Skeletal muscle tissue (tissue), 3 donors: ENCODE measurements at regions not wholly inside any gene's neighbourhood (a gene's known extent, or its start where the extent isn't known, plus 50 kb on each side); places are given as distances from the start of the nearest gene placed in this dataset.

ENCODE experiments used
- H3K27ac ChIP-seq: one replicate; pipeline ENCODE4 v1.7.0; 2013; ENCODE audit warnings: mild to moderate bottlenecking, low read depth, low read length, inconsistent platforms
- H3K27me3 ChIP-seq, 3 donors: one replicate each; pipeline ENCODE4 v1.7.0; 2013; ENCODE audit warnings: low read length in 3 of 3; ENCODE audit not compliant: control insufficient read depth in 3 of 3, insufficient read depth in 3 of 3
- H3K36me3 ChIP-seq, 3 donors: one replicate each; pipeline ENCODE4 v1.7.0; 2013; ENCODE audit warnings: low read length in 3 of 3; ENCODE audit not compliant: control insufficient read depth in 3 of 3, insufficient read depth in 3 of 3
- H3K4me1 ChIP-seq, 3 donors: one replicate each; pipeline ENCODE4 v1.7.0; 2013; ENCODE audit warnings: low read length in 3 of 3, mild to moderate bottlenecking in 3 of 3; ENCODE audit not compliant: control insufficient read depth in 3 of 3, insufficient read depth in 3 of 3
- H3K4me3 ChIP-seq, 3 donors: one replicate each; pipeline ENCODE4 v1.7.0; 2013; ENCODE audit warnings: low read length in 3 of 3
- H3K9ac ChIP-seq, 3 donors: one replicate each; pipeline ENCODE4 v1.7.0; 2013; ENCODE audit warnings: low read length in 3 of 3, mild to moderate bottlenecking in 3 of 3, moderate library complexity in 2 of 3, low read depth in 1 of 3
- H3K9me3 ChIP-seq, 3 donors: one replicate each; pipeline ENCODE4 v1.7.0; 2013; ENCODE audit warnings: low read length in 3 of 3; ENCODE audit not compliant: control insufficient read depth in 3 of 3
- donor health status: Osteomylitis.

GRCh38 chr6:105920071-105920470 is 166.1 kb upstream of the PRDM1 start:
- Histone ChIP-seq H3K9ac (no peak overlapping the region), H3K4me1 (peaks cover 0 to 2% (median 0%) of the 10 kb centered on the region in 3 donors), H3K27me3 (no peaks in the 10 kb centered on the region), H3K9me3 (no peaks in the 10 kb centered on the region), H3K4me3 (no peak overlapping the region), H3K36me3 (no peaks in the 10 kb centered on the region), H3K27ac (no peak overlapping the region)

DNA sequence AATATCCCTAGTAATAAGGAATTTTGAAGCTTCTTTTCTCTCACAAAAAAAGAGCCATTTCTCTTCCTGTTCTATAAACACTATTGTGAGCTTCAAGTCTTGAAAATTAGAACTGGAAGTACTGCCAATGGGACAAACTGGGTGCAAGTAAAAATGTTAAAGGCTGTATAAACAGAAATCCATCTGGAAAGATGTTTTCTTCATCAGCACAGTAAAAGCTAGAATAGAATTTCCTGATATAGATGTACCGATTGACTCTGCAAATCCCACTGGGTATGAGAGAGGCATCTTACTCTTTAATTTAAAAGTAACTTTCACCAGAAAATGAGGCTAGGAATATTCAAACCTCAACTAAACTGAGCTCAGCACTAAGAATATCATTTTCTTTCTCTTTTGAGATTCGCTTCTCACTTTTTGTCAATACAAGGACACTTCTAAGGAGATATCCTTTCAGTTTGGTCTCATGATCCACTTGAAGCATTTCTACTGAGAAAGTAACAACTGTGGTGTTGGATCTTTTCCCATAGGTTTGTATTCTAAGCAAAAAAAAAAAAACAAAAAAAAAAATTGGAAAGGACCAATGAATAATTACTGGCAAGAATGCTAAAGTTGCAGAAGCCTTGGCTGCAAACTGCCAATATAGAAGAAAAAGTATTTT is 169.0 kb upstream of the PRDM1 start:
- no peak overlapping the region for H3K9ac ChIP-seq
- H3K27me3 ChIP-seq: no peaks in the 10 kb centered on the region
- no peak overlapping the region for H3K4me3 ChIP-seq
- no peaks in the 10 kb centered on the region for H3K9me3 ChIP-seq
- no peaks in the 10 kb centered on the region for H3K36me3 ChIP-seq
- H3K27ac ChIP-seq: no peak overlapping the region
- peaks cover 0 to 2% (median 0%) of the 10 kb centered on the region in 3 donors for H3K4me1 ChIP-seq

DNA sequence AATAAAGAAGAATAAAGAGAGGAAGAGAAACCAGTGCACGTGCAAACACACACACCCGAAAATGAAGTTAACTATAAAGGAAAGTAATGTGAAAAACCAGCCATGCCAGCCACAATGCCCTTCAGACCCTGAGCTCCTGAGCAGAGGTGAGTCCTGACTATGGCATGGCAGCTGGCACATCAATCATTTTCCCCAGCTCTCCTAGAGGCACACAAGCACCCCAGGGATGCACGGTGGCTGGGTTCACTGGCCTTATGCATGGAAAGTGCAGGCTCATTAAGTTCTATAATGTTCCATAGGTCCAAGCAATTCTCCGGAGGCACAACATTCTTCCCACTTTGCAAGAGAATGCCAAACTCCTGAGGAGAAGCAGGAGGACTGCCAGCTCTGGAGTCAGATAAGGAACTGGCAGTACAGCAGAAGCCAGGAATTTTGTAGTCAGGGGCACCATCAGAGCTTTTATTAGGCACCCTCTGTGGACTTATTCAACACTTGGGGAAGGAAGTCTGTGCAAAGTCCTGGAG is 175.0 kb upstream of the PRDM1 start:
- Histone ChIP-seq H3K27me3 (no peaks in the 10 kb centered on the region), H3K27ac (peak overlapping the region; percentile 44), H3K36me3 (no peaks in the 10 kb centered on the region), H3K9ac (no peak overlapping the region), H3K9me3 (no peaks in the 10 kb centered on the region), H3K4me3 (peak overlapping the region in 1 of 3 donors; percentile 12), H3K4me1 (peaks cover 0 to 10% (median 4%) of the 10 kb centered on the region in 3 donors)

DNA sequence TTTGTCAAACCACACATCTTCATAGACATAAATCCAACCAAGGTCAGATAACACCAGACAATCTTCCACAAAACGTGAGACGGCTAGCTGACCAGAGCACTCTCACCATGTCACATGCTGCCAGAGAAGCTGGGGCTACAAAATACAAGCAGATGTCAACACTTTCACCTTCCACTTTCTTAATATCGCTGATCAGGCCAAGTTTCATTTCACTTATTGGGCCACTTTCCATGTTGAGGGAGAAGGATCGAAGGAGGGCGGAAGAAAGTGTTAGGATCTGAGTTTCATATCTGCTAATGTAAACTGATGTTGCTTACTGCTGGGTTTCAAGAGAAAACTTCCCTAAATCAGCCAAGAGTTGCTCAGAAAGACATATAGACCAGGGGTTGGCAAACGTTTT is 177.0 kb upstream of the PRDM1 start:
- no peaks in the 10 kb centered on the region for H3K9me3 ChIP-seq
- H3K4me3 ChIP-seq: no peak overlapping the region
- H3K4me1 ChIP-seq: peaks cover 0 to 10% (median 2%) of the 10 kb centered on the region in 3 donors
- no peak overlapping the region for H3K9ac ChIP-seq
- H3K27ac ChIP-seq: peak overlapping the region; percentile 8
- H3K27me3 ChIP-seq: no peaks in the 10 kb centered on the region
- H3K36me3 ChIP-seq: no peaks in the 10 kb centered on the region

DNA sequence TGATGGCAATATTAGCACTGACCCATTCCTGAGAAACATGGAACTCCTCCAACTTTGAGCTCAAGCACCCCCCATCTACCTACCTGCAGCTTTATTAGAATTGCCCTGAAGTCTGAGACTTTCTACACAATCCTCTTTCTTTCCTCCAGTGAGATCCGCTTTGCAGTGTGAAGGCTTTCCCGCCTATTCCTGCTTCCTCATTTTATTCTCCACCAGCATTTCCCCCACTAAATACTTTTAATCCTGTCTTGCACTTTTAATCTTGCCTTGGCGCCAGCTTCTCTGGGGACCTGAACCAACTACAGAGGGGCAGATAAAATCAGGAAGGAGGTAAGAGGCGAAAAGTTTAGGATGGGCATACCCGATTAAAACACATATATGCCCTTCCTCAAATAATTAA is 178.1 kb upstream of the PRDM1 start:
- no peaks in the 10 kb centered on the region for H3K27me3 ChIP-seq
- peak overlapping the region; percentile 8 for H3K27ac ChIP-seq
- no peak overlapping the region for H3K4me3 ChIP-seq
- H3K9ac ChIP-seq: no peak overlapping the region
- peaks cover 0 to 10% (median 2%) of the 10 kb centered on the region in 3 donors for H3K4me1 ChIP-seq
- no peaks in the 10 kb centered on the region for H3K9me3 ChIP-seq
- H3K36me3 ChIP-seq: no peaks in the 10 kb centered on the region

- Histone ChIP-seq H3K4me3 (no peak overlapping the region), H3K9me3 (no peaks in the 10 kb centered on the region), H3K9ac (no peak overlapping the region), H3K4me1 (peaks cover 0 to 10% (median 2%) of the 10 kb centered on the region in 3 donors), H3K27me3 (no peaks in the 10 kb centered on the region), H3K36me3 (no peaks in the 10 kb centered on the region), H3K27ac (no peak overlapping the region)
Measured at GRCh38 chr6:105907301-105907700, 178.8 kb upstream of the PRDM1 start.

DNA sequence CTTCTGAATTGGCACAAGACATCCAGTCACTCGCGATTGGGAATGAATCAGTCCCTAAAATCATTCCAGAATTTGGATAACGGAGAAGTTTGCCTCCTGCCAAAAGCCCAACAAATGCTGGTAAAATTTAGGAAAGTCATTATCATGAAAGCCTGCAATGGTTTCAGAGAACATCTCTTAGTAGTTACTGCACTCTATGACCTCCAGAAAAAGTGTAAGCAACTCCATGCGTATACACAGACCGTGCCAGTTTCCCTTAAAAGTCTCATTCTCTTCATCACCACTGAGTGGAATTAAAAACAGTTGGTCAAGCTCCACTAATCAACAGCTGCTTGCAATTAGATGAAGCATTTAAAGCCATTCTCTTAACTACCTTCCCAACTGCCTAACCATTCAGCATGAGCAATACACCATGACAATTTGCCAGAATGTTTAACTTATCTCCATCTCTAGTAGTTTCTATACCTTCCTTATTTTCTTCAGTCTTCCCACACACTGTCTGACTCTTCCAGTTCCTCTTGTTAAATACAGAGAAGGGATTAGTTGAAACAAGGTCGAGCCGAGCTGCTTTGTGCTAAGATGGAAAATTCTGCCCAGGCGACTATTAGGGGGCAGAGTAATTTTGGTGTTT is 183.6 kb upstream of the PRDM1 start:
- H3K9me3 ChIP-seq: no peaks in the 10 kb centered on the region
- H3K9ac ChIP-seq: no peak overlapping the region
- H3K27me3 ChIP-seq: no peaks in the 10 kb centered on the region
- H3K27ac ChIP-seq: no peak overlapping the region
- H3K4me1 ChIP-seq: peaks cover 0 to 2% (median 0%) of the 10 kb centered on the region in 3 donors
- H3K4me3 ChIP-seq: no peak overlapping the region
- H3K36me3 ChIP-seq: no peaks in the 10 kb centered on the region

- Histone ChIP-seq H3K27me3 (no peaks in the 10 kb centered on the region), H3K9ac (no peak overlapping the region), H3K9me3 (no peaks in the 10 kb centered on the region), H3K4me3 (no peak overlapping the region), H3K4me1 (peaks cover 0 to 2% (median 0%) of the 10 kb centered on the region in 3 donors), H3K27ac (no peak overlapping the region), H3K36me3 (no peaks in the 10 kb centered on the region)
Measured at GRCh38 chr6:105901583-105901982, 184.6 kb upstream of the PRDM1 start.

DNA sequence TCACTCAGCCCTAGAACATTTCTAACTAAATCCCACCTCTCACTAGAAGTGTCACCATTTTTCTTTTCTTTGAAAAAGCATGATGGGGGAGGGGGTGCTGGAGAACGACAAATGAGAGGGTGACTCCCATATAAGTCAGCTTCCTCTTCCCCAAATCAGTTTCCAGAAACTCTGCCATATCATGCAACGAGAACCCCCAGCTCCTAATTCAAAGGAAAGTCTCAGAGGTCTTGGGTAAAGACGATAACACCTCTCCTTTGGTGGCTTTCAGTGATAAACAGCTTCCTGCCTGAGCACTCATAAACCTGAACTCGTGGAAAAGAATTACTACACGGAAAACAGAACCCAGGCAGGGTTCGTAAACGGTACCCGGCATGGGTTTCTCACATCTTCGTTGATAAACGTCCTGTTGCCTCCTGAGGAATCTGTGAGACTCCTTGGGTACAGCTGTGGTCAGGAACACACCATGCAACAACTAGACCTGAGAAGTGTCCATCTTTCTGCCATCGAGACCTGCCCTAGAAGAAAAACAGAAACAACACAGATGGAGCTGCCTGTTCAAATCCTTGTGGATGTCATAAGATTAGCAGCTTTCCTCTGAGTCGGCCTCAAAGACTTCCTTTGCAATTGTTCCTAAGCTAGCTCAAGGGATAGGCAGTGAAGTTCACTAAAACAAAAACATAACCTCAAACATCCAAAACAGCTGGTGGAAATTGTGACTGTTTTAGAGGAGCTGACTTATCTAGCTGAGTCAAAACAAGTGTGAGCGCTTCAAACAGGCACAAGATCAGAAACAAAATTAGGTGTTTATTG is 185.8 kb upstream of the PRDM1 start:
- Histone ChIP-seq H3K36me3 (no peaks in the 10 kb centered on the region), H3K4me1 (peaks cover 0 to 2% (median 0%) of the 10 kb centered on the region in 3 donors), H3K27me3 (no peaks in the 10 kb centered on the region), H3K9ac (no peak overlapping the region), H3K9me3 (no peaks in the 10 kb centered on the region), H3K27ac (no peak overlapping the region), H3K4me3 (no peak overlapping the region)

- no peaks in the 10 kb centered on the region for H3K36me3 ChIP-seq
- no peak overlapping the region for H3K27ac ChIP-seq
- no peak overlapping the region for H3K9ac ChIP-seq
- H3K4me1 ChIP-seq: peaks cover 0 to 2% (median 0%) of the 10 kb centered on the region in 3 donors
- no peak overlapping the region for H3K4me3 ChIP-seq
- no peaks in the 10 kb centered on the region for H3K9me3 ChIP-seq
- H3K27me3 ChIP-seq: no peaks in the 10 kb centered on the region
Measured at GRCh38 chr6:105898286-105898685, 187.8 kb upstream of the PRDM1 start.
